ENCODE measurements at regions not wholly inside any gene's neighbourhood (a gene's known extent, or its start where the extent isn't known, plus 50 kb on each side); places are given as distances from the start of the nearest gene placed in this dataset.

DNA sequence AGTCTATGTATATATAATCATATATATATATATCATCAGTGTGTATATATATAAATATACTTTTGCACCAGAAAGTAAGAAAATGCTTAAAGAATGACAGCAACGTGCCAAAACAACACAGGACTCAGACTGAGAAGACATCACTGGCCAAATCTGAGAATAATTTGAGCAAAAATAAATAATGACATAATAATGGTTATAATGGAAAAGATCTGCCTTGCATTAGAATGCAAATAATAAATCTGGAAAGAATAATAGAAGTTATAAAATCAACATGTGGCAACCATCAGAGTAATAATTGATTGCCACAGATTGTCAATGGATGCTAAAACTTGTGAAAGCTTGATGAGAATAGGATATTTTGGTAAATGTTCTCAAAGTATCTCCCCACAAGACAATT, 61.5 kb upstream of the PLEKHG7 start (continued):
- TF ChIP-seq JUND (IDR thresholded peaks at IDR 0.05) = no peak
- TF ChIP-seq RAD21 (IDR thresholded peaks at IDR 0.05; ENCODE audit: low read length) = no peak

DNA sequence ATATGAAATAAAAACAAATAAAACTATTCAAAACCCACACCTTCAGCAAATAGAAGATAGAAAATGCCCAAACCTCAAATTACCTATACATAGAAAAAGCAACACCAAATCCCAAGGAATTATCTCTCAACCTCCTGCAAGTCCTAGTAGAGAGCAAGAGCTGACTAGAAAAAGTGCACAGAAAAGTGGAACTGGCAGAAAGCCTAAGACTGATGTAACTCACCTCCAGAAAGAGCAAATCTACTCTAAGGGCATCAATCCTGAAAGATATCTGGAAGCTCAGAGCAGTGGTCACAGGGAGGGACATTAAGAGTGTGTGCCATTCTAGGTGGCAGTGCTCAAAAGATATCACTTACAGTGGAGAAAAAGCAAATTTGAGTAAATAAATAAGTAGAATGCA, 62.1 kb upstream of the PLEKHG7 start:
- H3K27me3 ChIP-seq (ENCODE audit: insufficient read depth) = no peaks in the 10 kb centered on the region; the same call in 1 of the 2 replicates
- POLR2A ChIA-PET = no interaction called here
- H3K79me2 ChIP-seq (ENCODE audit: insufficient read depth) = no peaks in the 10 kb centered on the region
- no peak overlapping the region for H3K9ac ChIP-seq
- no peaks in the 10 kb centered on the region for H3F3A ChIP-seq (replicated peaks; ENCODE audit: insufficient read depth)
- no peaks in the 10 kb centered on the region for H3K9me3 ChIP-seq
- CTCF ChIA-PET = interaction anchor here (0.6 to 1.5 kb wide), 4 partner anchors 9 to 1354 kb away, joined by 3 to 6 read pairs (median 3); no protein-coding TSS in a partner anchor
- DNase-seq = no peak
- no peak overlapping the region for H3K27ac ChIP-seq (ENCODE audit: low read depth in 2 of 2, low read length in 1 of 2)
- H4K20me1 ChIP-seq (ENCODE audit: insufficient read depth) = no peaks in the 10 kb centered on the region
- H2AFZ ChIP-seq (ENCODE audit: low read depth) = no peak overlapping the region
- no peak overlapping the region for H3K4me2 ChIP-seq
- H3K4me1 ChIP-seq (ENCODE audit: control insufficient read depth in 1 of 2, insufficient read depth in 2 of 2, low read depth in 1 of 2, low read length in 1 of 2) = no peaks in the 10 kb centered on the region; a peak in 2 of 4 replicates
- no peak overlapping the region for H3K4me3 ChIP-seq (ENCODE audit: low read depth in 2 of 2, low read length in 1 of 2)
- no peaks in the 10 kb centered on the region for H3K9me2 ChIP-seq
- no peaks in the 10 kb centered on the region for H3K36me3 ChIP-seq (replicated peaks in 1 of 2; ENCODE audit: control insufficient read depth in 1 of 2, insufficient read depth in 2 of 2, low read length in 1 of 2)
- TF ChIP-seq SIN3A (IDR thresholded peaks at IDR 0.05; ENCODE audit: borderline replicate concordance, low read depth, low read length) (no peak), TCF12 (IDR thresholded peaks at IDR 0.05) (no peak), TEAD4 (IDR thresholded peaks at IDR 0.05; ENCODE audit: borderline replicate concordance, insufficient read depth) (no peak), RXRA (IDR thresholded peaks at IDR 0.05; ENCODE audit: borderline replicate concordance, low read depth) (no peak)
- TF ChIP-seq, protein P1, sequence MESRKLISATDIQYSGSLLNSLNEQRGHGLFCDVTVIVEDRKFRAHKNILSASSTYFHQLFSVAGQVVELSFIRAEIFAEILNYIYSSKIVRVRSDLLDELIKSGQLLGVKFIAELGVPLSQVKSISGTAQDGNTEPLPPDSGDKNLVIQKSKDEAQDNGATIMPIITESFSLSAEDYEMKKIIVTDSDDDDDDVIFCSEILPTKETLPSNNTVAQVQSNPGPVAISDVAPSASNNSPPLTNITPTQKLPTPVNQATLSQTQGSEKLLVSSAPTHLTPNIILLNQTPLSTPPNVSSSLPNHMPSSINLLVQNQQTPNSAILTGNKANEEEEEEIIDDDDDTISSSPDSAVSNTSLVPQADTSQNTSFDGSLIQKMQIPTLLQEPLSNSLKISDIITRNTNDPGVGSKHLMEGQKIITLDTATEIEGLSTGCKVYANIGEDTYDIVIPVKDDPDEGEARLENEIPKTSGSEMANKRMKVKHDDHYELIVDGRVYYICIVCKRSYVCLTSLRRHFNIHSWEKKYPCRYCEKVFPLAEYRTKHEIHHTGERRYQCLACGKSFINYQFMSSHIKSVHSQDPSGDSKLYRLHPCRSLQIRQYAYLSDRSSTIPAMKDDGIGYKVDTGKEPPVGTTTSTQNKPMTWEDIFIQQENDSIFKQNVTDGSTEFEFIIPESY (IDR thresholded peaks at IDR 0.05; ENCODE audit: borderline replicate concordance, low read depth) = no peak

DNA sequence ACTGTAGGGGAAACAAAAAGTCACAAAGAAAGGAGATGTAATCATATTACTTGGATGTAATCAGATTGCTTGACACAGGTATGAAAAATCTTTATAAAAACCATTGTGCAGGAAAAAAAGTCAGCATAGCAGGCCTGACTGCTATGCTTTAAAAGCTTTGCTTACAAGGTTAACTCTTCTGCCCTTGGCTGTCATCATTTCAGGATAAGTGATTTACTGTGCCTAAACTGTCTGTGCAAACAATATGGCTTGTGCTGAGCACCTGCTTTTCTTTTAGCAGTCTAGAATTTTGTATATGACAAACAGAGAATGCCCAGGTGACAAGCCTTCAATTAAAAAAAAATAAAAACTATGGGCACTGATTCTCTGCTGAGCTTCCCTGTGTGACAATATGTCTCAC, 63.8 kb upstream of the PLEKHG7 start:
- Histone ChIP-seq H3K9me3 (no peaks in the 10 kb centered on the region), H3K9me2 (no peaks in the 10 kb centered on the region), H3K9ac (no peak overlapping the region), H3K4me1 (ENCODE audit: control insufficient read depth in 1 of 2, insufficient read depth in 2 of 2, low read depth in 1 of 2, low read length in 1 of 2) (no peaks in the 10 kb centered on the region; a peak in 2 of 4 replicates), H4K20me1 (ENCODE audit: insufficient read depth) (no peaks in the 10 kb centered on the region), H3K27ac (ENCODE audit: low read depth in 2 of 2, low read length in 1 of 2) (no peak overlapping the region), H3F3A (replicated peaks; ENCODE audit: insufficient read depth) (no peaks in the 10 kb centered on the region), H3K36me3 (replicated peaks in 1 of 2; ENCODE audit: control insufficient read depth in 1 of 2, insufficient read depth in 2 of 2, low read length in 1 of 2) (no peaks in the 10 kb centered on the region), H2AFZ (ENCODE audit: low read depth) (no peak overlapping the region), H3K4me2 (no peak overlapping the region), H3K79me2 (ENCODE audit: insufficient read depth) (no peaks in the 10 kb centered on the region), H3K27me3 (ENCODE audit: insufficient read depth) (no peaks in the 10 kb centered on the region; the same call in 1 of the 2 replicates), H3K4me3 (ENCODE audit: low read depth in 2 of 2, low read length in 1 of 2) (no peak overlapping the region)
- TF ChIP-seq POLR2AphosphoS5 (IDR thresholded peaks at IDR 0.05; ENCODE audit: low read depth, low read length) = no peak
- TF ChIP-seq CHD2 (IDR thresholded peaks at IDR 0.05; ENCODE audit: low read length, partially characterized antibody) = no peak
- TF ChIP-seq TEAD4 (IDR thresholded peaks at IDR 0.05; ENCODE audit: borderline replicate concordance, insufficient read depth) = no peak
- ChIA-PET POLR2A (no interaction called here), CTCF (interaction anchor here (1.0 to 1.1 kb wide), 2 partner anchors 31 to 1283 kb away, joined by 3 to 5 read pairs; no protein-coding TSS in a partner anchor)
- DNase-seq = no peak

DNA sequence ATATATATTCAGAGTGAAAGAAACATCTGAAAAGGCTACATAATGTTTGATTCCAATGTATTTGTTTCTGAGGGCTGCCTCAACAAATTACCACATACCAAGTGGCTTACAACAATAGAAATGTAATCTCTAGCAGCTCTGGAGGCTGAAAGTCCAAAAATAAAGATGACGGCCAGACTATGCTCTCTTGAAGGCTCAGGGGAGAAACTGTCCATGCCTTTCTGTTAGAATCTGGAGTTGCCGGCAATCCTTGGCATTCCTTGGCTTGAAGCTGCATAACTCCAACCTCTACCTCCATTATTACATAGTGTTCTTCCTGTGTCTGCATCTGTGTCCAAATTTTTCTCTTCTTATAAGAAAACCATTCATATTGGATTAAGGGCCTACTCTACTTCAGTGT, 68.1 kb upstream of the PLEKHG7 start:
- 92% methylated on average over 2 of the region's 2 CpGs for WGBS (ENCODE audit: low lambda C conversion rate)
- CTCF ChIA-PET = interaction anchor here (2.2 kb wide), 1 partner anchor 15 kb away, joined by 7 read pairs; no protein-coding TSS in a partner anchor

More for the DNA sequence above, 68.1 kb upstream of the PLEKHG7 start:
- Histone ChIP-seq H4K20me1 (ENCODE audit: insufficient read depth) (no peaks in the 10 kb centered on the region), H3K79me2 (ENCODE audit: insufficient read depth) (no peaks in the 10 kb centered on the region), H3K9me2 (no peaks in the 10 kb centered on the region), H3K27me3 (ENCODE audit: insufficient read depth) (no peaks in the 10 kb centered on the region; the same call in 1 of the 2 replicates), H3K4me3 (ENCODE audit: low read depth in 2 of 2, low read length in 1 of 2) (no peak overlapping the region), H3K36me3 (replicated peaks in 1 of 2; ENCODE audit: control insufficient read depth in 1 of 2, insufficient read depth in 2 of 2, low read length in 1 of 2) (no peaks in the 10 kb centered on the region), H2AFZ (ENCODE audit: low read depth) (no peak overlapping the region), H3K9me3 (no peaks in the 10 kb centered on the region), H3K4me2 (no peak overlapping the region), H3K4me1 (ENCODE audit: control insufficient read depth in 1 of 2, insufficient read depth in 2 of 2, low read depth in 1 of 2, low read length in 1 of 2) (peaks cover under 1 to 2% of the 10 kb centered on the region in 2 experiments; a peak in 3 of 4 replicates), H3F3A (replicated peaks; ENCODE audit: insufficient read depth) (no peaks in the 10 kb centered on the region), H3K27ac (ENCODE audit: low read depth in 2 of 2, low read length in 1 of 2) (no peak overlapping the region), H3K9ac (no peak overlapping the region)
- DNase-seq = no peak
- TF ChIP-seq, protein P2, sequence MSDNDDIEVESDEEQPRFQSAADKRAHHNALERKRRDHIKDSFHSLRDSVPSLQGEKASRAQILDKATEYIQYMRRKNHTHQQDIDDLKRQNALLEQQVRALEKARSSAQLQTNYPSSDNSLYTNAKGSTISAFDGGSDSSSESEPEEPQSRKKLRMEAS (IDR thresholded peaks at IDR 0.05; ENCODE audit: low read depth) = no peak
- TF ChIP-seq, protein P3, sequence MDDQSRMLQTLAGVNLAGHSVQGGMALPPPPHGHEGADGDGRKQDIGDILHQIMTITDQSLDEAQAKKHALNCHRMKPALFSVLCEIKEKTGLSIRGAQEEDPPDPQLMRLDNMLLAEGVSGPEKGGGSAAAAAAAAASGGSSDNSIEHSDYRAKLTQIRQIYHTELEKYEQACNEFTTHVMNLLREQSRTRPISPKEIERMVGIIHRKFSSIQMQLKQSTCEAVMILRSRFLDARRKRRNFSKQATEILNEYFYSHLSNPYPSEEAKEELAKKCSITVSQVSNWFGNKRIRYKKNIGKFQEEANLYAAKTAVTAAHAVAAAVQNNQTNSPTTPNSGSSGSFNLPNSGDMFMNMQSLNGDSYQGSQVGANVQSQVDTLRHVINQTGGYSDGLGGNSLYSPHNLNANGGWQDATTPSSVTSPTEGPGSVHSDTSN (IDR thresholded peaks at IDR 0.05) = no peak
- TF ChIP-seq JUND (IDR thresholded peaks at IDR 0.05) (no peak), CHD2 (IDR thresholded peaks at IDR 0.05; ENCODE audit: low read length, partially characterized antibody) (no peak), GATA2 (CRISPR knock-in tag; IDR thresholded peaks at IDR 0.05) (no peak), POLR2AphosphoS5 (IDR thresholded peaks at IDR 0.05; ENCODE audit: low read depth, low read length) (no peak), TCF12 (IDR thresholded peaks at IDR 0.05) (no peak), GABPA (IDR thresholded peaks at IDR 0.05; ENCODE audit: low read depth) (no peak), EZH2phosphoT487 (IDR thresholded peaks at IDR 0.05; ENCODE audit: borderline replicate concordance, low read depth) (no peak)
- POLR2A ChIA-PET = no interaction called here
